EH (cell line): ENCODE measurements at regions not wholly inside any gene's neighbourhood (a gene's known extent, or its start where the extent isn't known, plus 50 kb on each side); places are given as distances from the start of the nearest gene placed in this dataset.

Experiments used
- DNase-seq: peaks from one replicate; pipeline ENCODE4 v3.0.0-alpha.2; 2015; ENCODE audit warnings: low read depth

DNA sequence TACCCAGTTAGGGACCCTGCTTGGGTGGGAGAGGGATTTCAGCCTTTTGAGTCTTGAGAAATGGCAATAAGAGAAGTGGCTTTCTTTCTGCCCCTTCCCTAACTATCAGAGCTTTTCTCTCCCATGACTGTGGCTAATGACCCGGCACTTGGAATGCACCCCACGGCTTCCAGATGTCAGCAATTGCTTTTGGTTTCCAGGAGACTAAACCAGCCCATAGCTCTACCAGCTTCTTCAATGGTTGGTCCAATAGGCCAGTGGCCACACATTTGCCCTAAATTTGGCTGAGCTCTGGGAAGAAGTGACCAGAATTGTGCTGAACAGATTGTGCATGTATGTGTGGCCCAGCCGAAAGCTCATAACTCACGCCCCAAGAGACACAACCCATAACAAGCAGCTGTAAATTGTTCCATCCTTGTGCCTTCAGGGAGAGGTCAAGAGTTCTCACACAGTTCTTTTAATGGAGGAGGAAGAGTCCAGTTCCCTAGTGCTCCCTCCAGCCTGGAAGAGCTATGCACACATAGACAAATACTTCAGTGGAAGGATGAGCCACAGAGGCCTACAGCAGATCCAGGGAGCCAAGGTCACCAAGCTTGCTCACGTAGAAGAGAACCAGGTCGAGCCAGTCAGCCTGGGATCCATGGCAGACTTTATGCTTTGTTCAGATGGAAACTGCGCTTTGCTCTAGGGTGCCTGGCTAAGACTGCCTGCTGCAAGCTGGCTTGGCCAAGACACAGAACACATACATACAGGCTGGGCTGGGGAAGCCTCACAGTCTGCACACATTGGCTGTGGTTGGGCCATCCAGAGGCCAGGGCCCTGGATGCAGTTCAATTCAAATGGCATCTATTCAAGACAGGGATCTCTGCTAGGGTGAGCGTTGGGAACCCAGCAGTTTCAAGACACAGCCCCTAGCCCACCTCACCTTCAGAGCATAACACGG is 131.8 kb upstream of the HABP2 start:
- DNase-seq: no peak

DNA sequence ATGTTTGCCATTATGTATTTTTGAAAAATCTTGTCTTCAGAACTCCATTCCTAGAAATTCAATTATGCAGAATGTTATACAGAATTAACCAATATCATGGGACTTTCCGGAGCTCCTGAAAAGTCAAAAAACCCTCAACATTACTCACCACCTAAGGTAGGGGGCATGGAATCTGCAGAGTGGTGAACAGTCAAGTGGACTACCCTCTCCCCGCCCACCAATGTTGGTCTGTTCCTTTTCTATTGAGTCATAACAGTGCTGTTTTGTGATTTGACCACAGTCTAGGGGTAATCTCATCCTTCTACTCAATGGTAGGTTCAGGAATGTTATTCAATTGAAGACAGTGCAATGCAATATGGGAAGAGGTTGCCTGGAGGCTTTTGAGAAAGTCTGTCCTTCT is 130.5 kb upstream of the HABP2 start:
- no peak for DNase-seq

- DNase-seq: peak; percentile 9
These were observed 128.7 kb upstream of the HABP2 start for GRCh38 chr10:113423981-113424721.

GRCh38 chr10:113425008-113425407 is 127.8 kb upstream of the HABP2 start:
- DNase-seq: no peak

GRCh38 chr10:113425541-113425951 is 127.3 kb upstream of the HABP2 start:
- DNase-seq: no peak

DNA sequence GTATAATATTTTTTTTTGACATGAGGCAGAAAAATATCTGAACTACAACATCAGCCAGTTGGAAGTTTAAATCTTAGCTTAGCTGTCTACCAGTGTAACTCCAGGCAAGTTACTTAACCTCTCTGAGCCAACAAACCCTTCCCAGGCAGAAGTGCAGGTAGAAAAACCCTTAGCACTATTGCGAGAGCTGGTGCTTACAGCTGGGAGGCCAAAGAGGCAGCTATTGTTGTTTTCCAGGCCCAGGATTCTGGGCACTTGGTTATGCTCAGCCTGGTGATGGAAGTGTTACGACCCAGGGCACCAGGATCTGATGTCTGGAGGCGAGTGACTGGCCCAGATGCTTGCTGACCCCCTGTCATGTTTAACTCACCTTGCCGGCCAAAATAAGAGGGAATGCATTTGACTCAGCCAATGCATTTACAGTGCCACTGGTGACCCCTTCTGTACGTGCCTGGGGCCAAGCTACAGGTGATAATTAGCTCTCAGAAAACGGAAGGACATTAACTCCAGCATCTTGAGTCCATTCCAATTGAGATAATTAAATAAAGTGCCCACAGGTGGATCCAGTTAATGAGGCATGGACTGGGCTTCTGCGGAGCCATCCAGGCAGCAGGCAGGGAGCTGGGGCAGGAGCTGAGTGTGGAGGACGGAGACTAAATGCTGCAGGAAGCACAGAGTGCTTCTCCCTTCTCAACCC is 126.5 kb upstream of the HABP2 start:
- DNase-seq: no peak

DNA sequence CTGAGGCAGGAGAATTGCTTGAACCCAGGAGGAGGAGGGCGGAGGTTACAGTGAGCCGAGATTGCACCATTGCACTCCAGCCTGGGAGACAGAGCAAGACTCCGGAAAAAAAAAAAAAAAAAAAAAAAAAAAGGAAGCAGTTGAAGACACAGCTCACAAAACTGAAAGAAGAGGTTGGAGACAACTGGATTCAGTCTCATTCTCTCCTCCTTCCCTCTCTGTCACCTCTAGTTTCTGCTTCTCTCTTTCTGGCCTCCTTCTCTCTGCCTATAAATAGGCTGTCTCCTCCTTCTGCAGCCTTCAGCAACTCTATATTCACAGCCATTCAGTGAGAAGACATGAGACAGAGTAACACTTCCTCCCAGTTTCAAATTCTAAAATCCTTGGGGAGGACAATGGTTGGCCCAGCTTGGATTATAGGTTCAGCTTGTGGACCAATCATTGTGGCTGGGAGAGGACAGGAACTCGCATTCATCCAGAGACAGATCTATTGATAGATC is 125.6 kb upstream of the HABP2 start:
- no peak for DNase-seq

DNA sequence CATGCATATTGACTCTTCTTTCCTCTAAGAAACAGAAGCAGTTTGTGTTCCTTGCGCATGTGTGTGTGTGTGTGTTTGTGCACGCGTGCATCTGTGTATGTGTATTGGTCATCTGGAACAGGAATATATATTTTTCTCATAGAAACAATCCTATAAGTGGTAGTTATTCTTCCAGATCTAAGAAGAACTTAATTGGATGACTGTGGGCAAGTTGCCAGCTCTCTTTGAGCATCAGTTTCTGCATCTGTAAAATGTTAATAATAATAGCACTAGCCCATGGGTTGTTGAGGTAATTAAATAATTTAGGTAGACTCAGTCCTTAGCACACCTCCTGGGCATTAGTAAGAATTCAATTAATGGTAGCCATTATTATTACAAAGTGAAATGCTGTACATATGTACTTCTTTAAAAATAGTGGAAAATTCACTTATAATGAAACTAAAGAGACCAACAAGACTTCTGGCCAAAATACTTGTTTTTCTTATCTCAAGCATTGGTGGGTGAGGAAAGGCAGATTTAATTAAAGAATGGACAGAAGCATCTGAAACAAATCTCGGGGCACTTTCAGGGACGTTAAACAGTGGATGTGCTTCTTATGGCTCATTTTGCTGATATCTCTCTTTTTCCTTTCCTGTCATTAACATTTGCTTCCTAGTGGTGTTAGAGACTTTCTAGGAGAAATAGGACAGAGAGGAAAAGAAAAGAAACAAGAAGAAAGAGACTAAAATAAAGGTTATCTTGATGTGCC is 124.9 kb upstream of the HABP2 start:
- no peak for DNase-seq

GRCh38 chr10:113430634-113431397 is 122.0 kb upstream of the HABP2 start:
- no peak for DNase-seq

DNA sequence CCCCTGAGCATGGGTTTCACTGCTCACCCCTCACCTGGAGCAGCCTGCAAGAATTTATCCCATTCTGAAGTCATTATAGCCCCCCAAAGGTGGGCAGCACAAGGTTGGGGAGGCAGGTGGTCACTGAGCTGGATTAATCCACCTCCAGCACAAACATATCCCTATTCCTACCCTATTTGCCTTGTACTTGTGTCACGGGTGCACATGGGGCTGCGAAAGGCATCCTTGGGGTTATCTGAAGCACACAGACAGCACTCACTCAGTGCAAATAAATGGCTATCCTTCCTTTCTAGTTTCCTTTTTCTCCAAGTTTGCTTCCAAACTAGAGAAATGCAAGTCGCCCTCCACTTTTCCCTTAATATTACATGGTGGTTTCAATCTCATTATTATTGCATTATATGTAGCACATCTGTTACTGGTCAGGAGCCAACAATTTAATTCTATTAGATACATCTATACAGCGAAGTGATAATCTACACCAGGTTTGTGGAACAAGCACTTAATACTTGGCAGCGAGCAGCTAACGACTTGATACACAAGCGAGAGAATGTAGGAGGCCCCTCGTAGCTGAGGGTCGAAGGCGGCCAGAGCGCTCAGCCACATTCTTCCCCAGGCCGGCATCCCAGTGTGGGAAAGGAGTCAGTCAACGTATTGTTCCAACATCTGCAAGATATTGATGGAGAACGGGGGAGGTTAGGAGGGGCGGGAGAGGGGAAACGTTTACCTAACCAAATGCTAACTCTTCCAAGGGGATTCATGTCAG is 121.3 kb upstream of the HABP2 start:
- no peak for DNase-seq

GRCh38 chr10:113433711-113434110 is 119.1 kb upstream of the HABP2 start:
- DNase-seq: no peak

- DNase-seq: no peak
These were observed 118.5 kb upstream of the HABP2 start for GRCh38 chr10:113434315-113434714.

- no peak for DNase-seq
These were observed 117.9 kb upstream of the HABP2 start for GRCh38 chr10:113434950-113435349.

DNA sequence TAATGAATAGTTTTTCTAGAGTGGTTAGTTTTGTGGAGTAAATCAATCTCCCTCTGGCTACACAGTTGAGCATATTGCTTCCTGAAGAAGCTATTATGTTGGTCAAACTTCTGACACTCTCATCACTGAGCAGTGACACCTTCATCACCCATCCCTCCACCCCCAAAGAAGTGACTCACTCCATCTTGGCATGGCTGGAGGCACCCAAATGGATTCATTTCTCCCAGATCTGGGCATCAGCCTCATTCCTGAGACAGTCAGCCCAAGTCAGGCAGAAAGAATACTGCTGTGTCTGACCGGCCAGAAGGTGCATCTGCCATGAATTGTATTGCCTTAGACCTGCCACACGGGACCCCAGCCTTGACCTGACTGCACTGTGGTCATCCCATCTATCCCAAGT is 117.0 kb upstream of the HABP2 start:
- DNase-seq: no peak

DNA sequence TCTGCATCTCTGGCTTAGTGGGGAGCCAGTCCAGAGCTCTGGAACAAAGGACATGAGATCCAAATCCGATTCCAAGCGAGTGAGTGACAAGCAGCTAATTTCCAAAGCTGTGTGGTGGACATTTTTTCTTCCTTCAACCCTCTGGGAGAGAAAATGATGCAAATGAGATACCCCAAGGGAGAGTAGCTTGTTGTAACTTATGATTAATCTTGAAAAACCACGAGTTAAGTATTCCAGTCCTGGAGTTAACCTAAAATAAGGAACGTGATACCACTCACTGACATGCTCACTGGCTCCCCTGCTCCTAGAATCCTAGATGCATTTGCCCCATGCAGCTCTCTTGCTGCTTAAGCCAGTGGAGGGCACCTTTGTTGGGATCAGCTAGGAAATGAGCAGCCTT is 116.0 kb upstream of the HABP2 start:
- no peak for DNase-seq

- DNase-seq: peak; percentile 25
These were observed 114.2 kb upstream of the HABP2 start for GRCh38 chr10:113438652-113439051.

DNA sequence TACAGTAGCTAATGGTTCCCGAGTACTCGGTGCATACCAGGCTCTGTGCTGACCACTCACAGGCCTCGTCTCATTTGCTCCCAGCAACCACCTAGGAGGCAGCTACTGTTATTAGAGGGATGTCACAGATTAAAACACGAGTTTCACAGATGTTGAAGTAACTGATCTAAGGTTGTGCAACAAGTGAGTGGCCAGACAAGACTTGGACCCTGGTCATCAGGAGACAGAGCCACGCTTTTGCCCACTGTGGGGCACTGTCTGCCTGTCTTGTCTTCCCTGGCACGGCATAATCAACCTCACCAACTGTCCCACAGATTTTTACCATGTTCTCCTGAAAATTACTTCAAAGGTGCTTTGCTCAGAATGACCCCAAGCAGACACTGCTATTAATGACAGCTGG is 111.6 kb upstream of the HABP2 start:
- peak; percentile 32 for DNase-seq

DNA sequence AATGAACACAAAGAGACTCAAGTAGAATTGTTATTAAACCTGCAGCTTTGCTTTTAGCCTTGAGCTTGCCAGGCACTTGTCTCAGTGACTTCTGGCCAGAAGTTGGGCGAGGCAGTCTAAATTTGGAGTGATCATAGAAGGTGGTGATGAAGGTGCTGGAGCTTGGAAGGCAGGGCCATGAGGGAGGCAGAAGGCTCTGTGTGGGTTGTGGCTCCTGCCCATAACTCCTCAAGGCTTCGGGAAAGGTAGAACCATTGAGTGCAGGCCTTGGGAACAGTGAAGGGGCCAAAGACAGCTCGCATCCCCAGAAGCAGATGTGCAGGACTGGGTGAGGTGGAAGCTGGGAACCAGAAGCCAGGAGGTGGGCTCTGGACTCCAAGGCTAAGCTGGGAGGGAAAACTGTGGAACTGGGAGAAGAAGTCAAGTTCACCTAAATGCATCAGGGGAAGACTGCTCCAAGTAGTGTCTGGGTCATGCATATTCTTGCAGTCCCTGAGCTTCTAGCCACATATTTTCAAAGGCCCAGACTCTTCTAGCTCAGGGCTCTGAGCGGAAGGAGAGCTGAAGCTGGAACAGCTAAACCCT is 111.1 kb upstream of the HABP2 start:
- no peak for DNase-seq

DNA sequence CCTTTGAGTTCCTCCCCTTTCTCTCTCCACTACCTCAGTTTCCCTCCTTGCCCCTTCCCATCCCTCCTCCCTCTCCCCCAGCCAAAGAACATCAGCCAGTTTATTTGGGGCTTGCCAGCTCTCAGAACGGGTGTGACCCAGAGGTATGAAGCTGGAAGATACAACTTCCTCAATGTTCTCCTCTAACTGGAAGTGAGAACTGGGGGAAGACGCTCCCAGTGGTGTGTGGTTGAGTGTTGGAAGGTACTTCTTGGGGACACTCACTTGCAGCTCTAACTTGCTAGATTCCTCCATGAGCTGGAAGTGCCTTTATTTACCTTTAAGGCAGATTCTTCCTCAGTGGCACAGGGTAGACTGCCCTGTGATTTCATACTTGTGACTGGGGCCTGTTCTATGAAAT is 110.5 kb upstream of the HABP2 start:
- DNase-seq: no peak
